ENCODE measurements at regions not wholly inside any gene's neighbourhood (a gene's known extent, or its start where the extent isn't known, plus 50 kb on each side); places are given as distances from the start of the nearest gene placed in this dataset.

GRCh38 chr2:123808243-123808642 is 216.8 kb upstream of the CNTNAP5 start:
- no peak for ATAC-seq
- H3K27me3 ChIP-seq, result no peaks in the 10 kb centered on the region
- no peak for TF ChIP-seq CTCF (IDR thresholded peaks at IDR 0.05)
- H3K4me3 ChIP-seq, result no peak overlapping the region
- H3K36me3 ChIP-seq, result no peaks in the 10 kb centered on the region
- no peak overlapping the region for H3K27ac ChIP-seq
- H3K9me3 ChIP-seq, result peaks cover 16% of the 10 kb centered on the region
- DNase-seq, result peak; percentile 17
- H3K4me1 ChIP-seq, result no peaks in the 10 kb centered on the region
- intact Hi-C loops (cut with DNase I), result no loop called here

GRCh38 chr2:123811846-123812245 is 213.2 kb upstream of the CNTNAP5 start:
- Histone ChIP-seq H3K36me3 (no peaks in the 10 kb centered on the region), H3K27ac (no peak overlapping the region), H3K27me3 (no peaks in the 10 kb centered on the region), H3K4me1 (no peaks in the 10 kb centered on the region), H3K4me3 (no peak overlapping the region), H3K9me3 (peaks cover 16% of the 10 kb centered on the region)
- no peak for DNase-seq
- TF ChIP-seq CTCF (IDR thresholded peaks at IDR 0.05), result no peak
- intact Hi-C loops (cut with DNase I), result no loop called here
- ATAC-seq, result no peak

- no peaks in the 10 kb centered on the region for H3K9me3 ChIP-seq
- H3K27ac ChIP-seq, result no peak overlapping the region
- no peaks in the 10 kb centered on the region for H3K27me3 ChIP-seq
- no peak for TF ChIP-seq CTCF (IDR thresholded peaks at IDR 0.05)
- no peak overlapping the region for H3K4me3 ChIP-seq
- intact Hi-C loops (cut with DNase I), result no loop called here
- H3K4me1 ChIP-seq, result no peaks in the 10 kb centered on the region
- ATAC-seq (no peak), DNase-seq (no peak)
- H3K36me3 ChIP-seq, result no peaks in the 10 kb centered on the region
Observed at GRCh38 chr2:123816203-123816602, 208.9 kb upstream of the CNTNAP5 start.

GRCh38 chr2:123816928-123817327 is 208.2 kb upstream of the CNTNAP5 start:
- intact Hi-C loops (cut with DNase I), result no loop called here

GRCh38 chr2:123826729-123827271 is 198.3 kb upstream of the CNTNAP5 start:
- Histone ChIP-seq H3K36me3 (no peaks in the 10 kb centered on the region), H3K27me3 (no peaks in the 10 kb centered on the region), H3K9me3 (no peaks in the 10 kb centered on the region), H3K4me1 (no peaks in the 10 kb centered on the region), H3K4me3 (no peak overlapping the region), H3K27ac (no peak overlapping the region)
- intact Hi-C loops (cut with DNase I), result no loop called here
- DNase-seq, result peak; percentile 34
- TF ChIP-seq CTCF (IDR thresholded peaks at IDR 0.05), result no peak
- peak; percentile 32 for ATAC-seq

More at GRCh38 chr2:123816928-123817327, 208.2 kb upstream of the CNTNAP5 start:
- H3K9me3 ChIP-seq, result no peaks in the 10 kb centered on the region
- H3K27ac ChIP-seq, result no peak overlapping the region
- H3K4me3 ChIP-seq, result no peak overlapping the region
- no peaks in the 10 kb centered on the region for H3K27me3 ChIP-seq
- no peak for TF ChIP-seq CTCF (IDR thresholded peaks at IDR 0.05)
- DNase-seq (no peak), ATAC-seq (no peak)
- no peaks in the 10 kb centered on the region for H3K4me1 ChIP-seq
- no peaks in the 10 kb centered on the region for H3K36me3 ChIP-seq

GRCh38 chr2:123839326-123839725 is 185.8 kb upstream of the CNTNAP5 start:
- no peak for DNase-seq
- Histone ChIP-seq H3K4me3 (no peak overlapping the region), H3K27ac (no peak overlapping the region), H3K36me3 (no peaks in the 10 kb centered on the region), H3K9me3 (peaks cover 12% of the 10 kb centered on the region), H3K27me3 (no peaks in the 10 kb centered on the region), H3K4me1 (no peaks in the 10 kb centered on the region)
- no peak for TF ChIP-seq CTCF (IDR thresholded peaks at IDR 0.05)
- no peak for ATAC-seq
- intact Hi-C loops (cut with DNase I), result no loop called here
